Endothelial cell of umbilical vein (primary cell): ENCODE measurements at regions not wholly inside any gene's neighbourhood (a gene's known extent, or its start where the extent isn't known, plus 50 kb on each side); places are given as distances from the start of the nearest gene placed in this dataset.

Experiments used
- BruUV-seq: library from RNA; stranded (reverse); fragments of 400-500 nt; replicated peaks from 2 replicates; lab custom pipeline; 2021; lab: Mats Ljungman, UMichigan
- CTCF ChIA-PET: fragments of 300-600, 350-600 bp; sonication (Branson Sonifier 250); formaldehyde crosslinking; loops from one replicate; lab custom pipeline; 2021; ENCODE audit warnings: antibody characterized with exemption, inconsistent platforms; lab: Charles Lee
- POLR2A ChIA-PET: fragments of 300-600, 350-600 bp; sonication (Branson Sonifier 250); formaldehyde crosslinking; loops from one replicate; lab custom pipeline; 2021; ENCODE audit warnings: antibody characterized with exemption, inconsistent platforms; lab: Charles Lee
- DNase-seq: peaks from one replicate; pipeline ENCODE4 v3.0.0-alpha.2; 2011; ENCODE audit warnings: low read depth, low spot score
- FAIRE-seq: peaks from 2 replicates; lab custom pipeline; 2011; peaks lifted over from hg19 to GRCh38; lab: Jason Lieb, UNC
- H2AFZ ChIP-seq: 2 replicates; pipeline ENCODE4 v1.6.0; 2012; ENCODE audit warnings: low read depth, low read length, control low read depth, inconsistent platforms
- H3K27ac ChIP-seq: 2 replicates; pipeline ENCODE4 v1.5.1; 2011; ENCODE audit warnings: low read depth, mild to moderate bottlenecking, control low read depth, low read length, moderate library complexity; ENCODE audit not compliant: insufficient read depth
- H3K27me3 ChIP-seq, 2 experiments: 2 replicates each; pipeline versions ENCODE4 v1.6.0 to v1.6.1; 2011; ENCODE audit warnings: low read length in 2 of 2, mixed read lengths in 1 of 2; ENCODE audit not compliant: control insufficient read depth in 2 of 2, insufficient read depth in 2 of 2
- H3K36me3 ChIP-seq, 2 experiments: 2 replicates in 1 of 2; 3 replicates in 1 of 2; pipeline ENCODE4 v1.5.1; 2011; ENCODE audit warnings: low read length in 2 of 2, mild to moderate bottlenecking in 1 of 2, moderate library complexity in 1 of 2; ENCODE audit not compliant: control insufficient read depth in 2 of 2, insufficient read depth in 2 of 2; ENCODE audit errors: extremely low read depth in 1 of 2
- H3K4me1 ChIP-seq: 3 replicates; pipeline ENCODE4 v1.5.1; 2011; ENCODE audit warnings: mild to moderate bottlenecking, low read length; ENCODE audit not compliant: control insufficient read depth, insufficient read depth; ENCODE audit errors: extremely low read depth
- H3K4me2 ChIP-seq: 2 replicates; pipeline ENCODE4 v1.6.1; 2011; ENCODE audit warnings: low read length, control low read depth, mixed read lengths; ENCODE audit not compliant: insufficient read depth
- H3K4me3 ChIP-seq, 3 experiments: fragments of 200-600 bp in 1 of 3; sonication (generic), shearing (Covaris generic) in 1 of 3; replicated peaks in 1 of 3; 2 replicates each; pipeline ENCODE4 v1.5.1; 2011 to 2016; ENCODE audit warnings: control low read depth in 3 of 3, low read length in 3 of 3, mild to moderate bottlenecking in 2 of 3, inconsistent platforms in 1 of 3, low read depth in 1 of 3, moderate library complexity in 1 of 3; ENCODE audit not compliant: insufficient read depth in 1 of 3
- H3K79me2 ChIP-seq: 2 replicates; pipeline ENCODE4 v1.6.0; 2012; ENCODE audit warnings: low read length, inconsistent platforms; ENCODE audit not compliant: control insufficient read depth, insufficient read depth
- H3K9ac ChIP-seq: replicated peaks from 2 replicates; pipeline ENCODE3; 2011; ENCODE audit warnings: low read length, control low read depth; ENCODE audit not compliant: insufficient read depth; ENCODE audit errors: extremely low read depth
- H3K9me1 ChIP-seq: replicated peaks from 3 replicates; pipeline ENCODE4 v1.6.0; 2011; ENCODE audit warnings: mild to moderate bottlenecking, low read length; ENCODE audit not compliant: control insufficient read depth, insufficient read depth; ENCODE audit errors: extremely low read depth
- H3K9me3 ChIP-seq: replicated peaks from 2 replicates; pipeline ENCODE4 v1.5.1; 2012; ENCODE audit warnings: low read length, inconsistent platforms; ENCODE audit not compliant: control insufficient read depth, insufficient read depth
- H4K20me1 ChIP-seq: replicated peaks from 2 replicates; pipeline ENCODE3; 2011; ENCODE audit warnings: mild to moderate bottlenecking, low read length; ENCODE audit not compliant: control insufficient read depth, insufficient read depth; ENCODE audit errors: extremely low read depth
- EZH2 ChIP-seq: IDR thresholded peaks from 2 replicates; pipeline ENCODE4 v1.6.1; 2012; ENCODE audit warnings: borderline replicate concordance, low read depth, mild to moderate bottlenecking, moderate library complexity, low read length, inconsistent platforms; ENCODE audit not compliant: severe bottlenecking
- FOS ChIP-seq: IDR thresholded peaks from 2 replicates; pipeline ENCODE4 v1.6.1; 2011; ENCODE audit warnings: mild to moderate bottlenecking, low read length, moderate library complexity, borderline replicate concordance; ENCODE audit not compliant: insufficient read depth
- GATA2 ChIP-seq: IDR thresholded peaks from 2 replicates; pipeline ENCODE4 v1.7.0; 2011; ENCODE audit warnings: low read depth, mild to moderate bottlenecking, moderate library complexity, mixed read lengths, low read length; ENCODE audit not compliant: insufficient read length, insufficient read depth
- JUN ChIP-seq: IDR thresholded peaks from 2 replicates; pipeline ENCODE4 v1.6.1; 2011; ENCODE audit warnings: borderline replicate concordance, low read depth; ENCODE audit not compliant: insufficient read length, insufficient read depth
- MAX ChIP-seq: IDR thresholded peaks from 2 replicates; pipeline ENCODE4 v1.6.1; 2011; ENCODE audit not compliant: insufficient read depth, insufficient read length
- MYC ChIP-seq: IDR thresholded peaks from one replicate; pipeline ENCODE4 v1.6.1; 2011; ENCODE audit warnings: mild to moderate bottlenecking, low read depth, low read length
- POLR2A ChIP-seq: IDR thresholded peaks from 2 replicates; pipeline ENCODE4 v1.6.1; 2012; ENCODE audit warnings: low read depth, mild to moderate bottlenecking, control low read depth, low read length
- POLR2AphosphoS5 ChIP-seq: IDR thresholded peaks from 2 replicates; pipeline ENCODE4 v1.6.1; 2012; ENCODE audit warnings: low read depth, mild to moderate bottlenecking, control low read depth, low read length, moderate library complexity; ENCODE audit not compliant: insufficient read depth
- dilution Hi-C: fragments of 300-500 bp; cut with MboI; formaldehyde crosslinking; loops from one replicate; pipeline ENCODE4 v1.15.0; 2019; ENCODE audit warnings: low sequenced_read_pairs; ENCODE audit not compliant: extremely low pct_ligation_motif_present
- intact Hi-C: fragments of 100-400 bp; cut with micrococcal nuclease; formaldehyde crosslinking; loops from one replicate; pipeline ENCODE4 v1.10.0; 2022
- TF ChIP-seq, protein P1 (sequence below), 2 donors: IDR thresholded peaks; 1 replicate in 1 of 2; 2 replicates in 1 of 2; pipeline ENCODE4 v1.5.1; 2011; ENCODE audit warnings: low read length in 2 of 2, mild to moderate bottlenecking in 2 of 2, moderate library complexity in 2 of 2, control low read depth in 1 of 2, inconsistent platforms in 1 of 2, low read depth in 1 of 2; ENCODE audit not compliant: insufficient read depth in 1 of 2; ENCODE audit errors: extremely low read depth in 1 of 2

- POLR2A ChIA-PET, result no interaction called here
- dilution Hi-C loops, result no loop called here
- BruUV-seq, result no TSS peak
Measured at GRCh38 chr1:61007534-61008364, 74.6 kb upstream of the NFIA start.

More at GRCh38 chr1:61007534-61008364, 74.6 kb upstream of the NFIA start:
- H2AFZ ChIP-seq, result no peak overlapping the region
- no peaks in the 10 kb centered on the region for H3K79me2 ChIP-seq
- intact Hi-C loops, result no loop called here
- H3K27me3 ChIP-seq, result no peaks in the 10 kb centered on the region
- H4K20me1 ChIP-seq, result no peaks in the 10 kb centered on the region
- no peak overlapping the region for H3K27ac ChIP-seq
- no peak for TF ChIP-seq MAX
- TF ChIP-seq GATA2, result no peak
- TF ChIP-seq POLR2A, result no peak
- TF ChIP-seq FOS, result no peak
- TF ChIP-seq POLR2AphosphoS5, result no peak
- TF ChIP-seq EZH2, result no peak
- no peak for TF ChIP-seq JUN
- no peak for TF ChIP-seq MYC
- TF ChIP-seq, protein P1, sequence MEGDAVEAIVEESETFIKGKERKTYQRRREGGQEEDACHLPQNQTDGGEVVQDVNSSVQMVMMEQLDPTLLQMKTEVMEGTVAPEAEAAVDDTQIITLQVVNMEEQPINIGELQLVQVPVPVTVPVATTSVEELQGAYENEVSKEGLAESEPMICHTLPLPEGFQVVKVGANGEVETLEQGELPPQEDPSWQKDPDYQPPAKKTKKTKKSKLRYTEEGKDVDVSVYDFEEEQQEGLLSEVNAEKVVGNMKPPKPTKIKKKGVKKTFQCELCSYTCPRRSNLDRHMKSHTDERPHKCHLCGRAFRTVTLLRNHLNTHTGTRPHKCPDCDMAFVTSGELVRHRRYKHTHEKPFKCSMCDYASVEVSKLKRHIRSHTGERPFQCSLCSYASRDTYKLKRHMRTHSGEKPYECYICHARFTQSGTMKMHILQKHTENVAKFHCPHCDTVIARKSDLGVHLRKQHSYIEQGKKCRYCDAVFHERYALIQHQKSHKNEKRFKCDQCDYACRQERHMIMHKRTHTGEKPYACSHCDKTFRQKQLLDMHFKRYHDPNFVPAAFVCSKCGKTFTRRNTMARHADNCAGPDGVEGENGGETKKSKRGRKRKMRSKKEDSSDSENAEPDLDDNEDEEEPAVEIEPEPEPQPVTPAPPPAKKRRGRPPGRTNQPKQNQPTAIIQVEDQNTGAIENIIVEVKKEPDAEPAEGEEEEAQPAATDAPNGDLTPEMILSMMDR (IDR thresholded peaks at IDR 0.05; ENCODE audit: extremely low read depth in 1 of 2, insufficient read depth in 1 of 2, low read depth in 1 of 2, low read length in 2 of 2), result no peak
- no peak overlapping the region for H3K9ac ChIP-seq
- CTCF ChIA-PET, result no interaction called here
- DNase-seq (no peak), FAIRE-seq (peak; percentile 55)
- H3K36me3 ChIP-seq, result no peaks in the 10 kb centered on the region
- H3K4me1 ChIP-seq, result peaks cover 4% of the 10 kb centered on the region
- H3K4me3 ChIP-seq, result no peak overlapping the region
- no peak overlapping the region for H3K4me2 ChIP-seq
- H3K9me1 ChIP-seq, result no peaks in the 10 kb centered on the region
- H3K9me3 ChIP-seq, result no peaks in the 10 kb centered on the region
